H9 (cell line): ENCODE measurements at regions not wholly inside any gene's neighbourhood (a gene's known extent, or its start where the extent isn't known, plus 50 kb on each side); places are given as distances from the start of the nearest gene placed in this dataset.

Experiments used
- DNase-seq: peaks from one replicate; pipeline ENCODE4 v3.0.0-alpha.2; 2017
- H2AFZ ChIP-seq: one replicate; pipeline ENCODE4 v1.6.1; 2013; ENCODE audit warnings: mild to moderate bottlenecking, low read length, control low read depth, moderate library complexity
- H2AK5ac ChIP-seq: 2 replicates; pipeline ENCODE4 v1.6.1; 2013; ENCODE audit warnings: low read length, control low read depth, mixed read lengths; ENCODE audit not compliant: insufficient read length
- H2BK120ac ChIP-seq: one replicate; pipeline ENCODE4 v1.6.1; 2013; ENCODE audit warnings: low read depth, mild to moderate bottlenecking, low read length, control low read depth, inconsistent platforms; ENCODE audit not compliant: poor library complexity, severe bottlenecking
- H2BK12ac ChIP-seq: 2 replicates; pipeline ENCODE4 v1.6.1; 2013; ENCODE audit warnings: low read length, control low read depth, mixed read lengths, low read depth; ENCODE audit not compliant: insufficient read length
- H2BK15ac ChIP-seq: 2 replicates; pipeline ENCODE4 v1.6.1; 2013; ENCODE audit warnings: low read depth, low read length, control low read depth
- H2BK20ac ChIP-seq: one replicate; pipeline ENCODE4 v1.6.1; 2013; ENCODE audit warnings: low read depth, mild to moderate bottlenecking, low read length, control low read depth, inconsistent platforms; ENCODE audit not compliant: poor library complexity, severe bottlenecking
- H2BK5ac ChIP-seq: 2 replicates; pipeline ENCODE4 v1.6.1; 2013; ENCODE audit warnings: low read length, control low read depth, mixed read lengths; ENCODE audit not compliant: insufficient read length
- H3K14ac ChIP-seq: 2 replicates; pipeline ENCODE4 v1.6.1; 2013; ENCODE audit warnings: low read length, control low read depth; ENCODE audit not compliant: insufficient read depth
- H3K18ac ChIP-seq: 2 replicates; pipeline ENCODE4 v1.6.1; 2013; ENCODE audit warnings: low read depth, mild to moderate bottlenecking, mixed read lengths, low read length, control low read depth; ENCODE audit not compliant: insufficient read length
- H3K23ac ChIP-seq: 2 replicates; pipeline ENCODE4 v1.6.1; 2013; ENCODE audit warnings: low read length, control low read depth, mixed read lengths, low read depth; ENCODE audit not compliant: insufficient read length
- H3K23me2 ChIP-seq: 2 replicates; pipeline ENCODE4 v1.6.1; 2013; ENCODE audit warnings: low read depth, mild to moderate bottlenecking, mixed read lengths, low read length, control low read depth; ENCODE audit not compliant: insufficient read length, poor library complexity, severe bottlenecking
- H3K27ac ChIP-seq: 2 replicates; pipeline ENCODE4 v1.5.1; 2013; ENCODE audit warnings: low read length, control low read depth, mixed read lengths, low read depth; ENCODE audit not compliant: insufficient read length
- H3K27me3 ChIP-seq: 2 replicates; pipeline ENCODE4 v1.6.1; 2013; ENCODE audit warnings: low read length, control low read depth, inconsistent platforms; ENCODE audit not compliant: insufficient read depth
- H3K4ac ChIP-seq: 2 replicates; pipeline ENCODE4 v1.6.1; 2013; ENCODE audit warnings: low read depth, mild to moderate bottlenecking, control low read depth, inconsistent platforms, low read length, moderate library complexity
- H3K4me1 ChIP-seq: 2 replicates; pipeline ENCODE4 v1.6.1; 2013; ENCODE audit warnings: low read length, control low read depth, inconsistent platforms; ENCODE audit not compliant: insufficient read depth
- H3K4me2 ChIP-seq: 2 replicates; pipeline ENCODE4 v1.6.1; 2013; ENCODE audit warnings: low read length, control low read depth, mixed read lengths; ENCODE audit not compliant: insufficient read length, insufficient read depth
- H3K56ac ChIP-seq: 2 replicates; pipeline ENCODE4 v1.6.1; 2013; ENCODE audit warnings: low read depth, mild to moderate bottlenecking, mixed read lengths, low read length, control low read depth; ENCODE audit not compliant: insufficient read length
- H3K79me1 ChIP-seq: 2 replicates; pipeline ENCODE4 v1.6.1; 2013; ENCODE audit warnings: low read depth, mild to moderate bottlenecking, moderate library complexity, low read length, control low read depth, inconsistent platforms; ENCODE audit not compliant: insufficient read depth, poor library complexity, severe bottlenecking
- H3K79me2 ChIP-seq: 2 replicates; pipeline ENCODE4 v1.6.1; 2013; ENCODE audit warnings: low read length, control low read depth, inconsistent platforms; ENCODE audit not compliant: insufficient read depth
- H3K9ac ChIP-seq: 2 replicates; pipeline ENCODE4 v1.6.1; 2013; ENCODE audit warnings: low read length, control low read depth, mixed read lengths; ENCODE audit not compliant: insufficient read length; ENCODE audit errors: extremely low read depth
- H3K9me3 ChIP-seq: one replicate; pipeline ENCODE4 v1.6.1; 2013; ENCODE audit warnings: low read depth, low read length, inconsistent platforms; ENCODE audit not compliant: control insufficient read depth
- H3T11ph ChIP-seq: one replicate; pipeline ENCODE4 v1.6.1; 2013; ENCODE audit warnings: mild to moderate bottlenecking, low read length, control low read depth, inconsistent platforms
- H4K20me1 ChIP-seq: one replicate; pipeline ENCODE4 v1.6.1; 2013; ENCODE audit not compliant: control insufficient read depth, insufficient read length, insufficient read depth
- H4K5ac ChIP-seq: 2 replicates; pipeline ENCODE4 v1.6.1; 2013; ENCODE audit warnings: low read depth, mild to moderate bottlenecking, mixed read lengths, low read length, control low read depth; ENCODE audit not compliant: insufficient read length
- H4K8ac ChIP-seq: replicated peaks from 2 replicates; pipeline ENCODE4 v1.6.1; 2013; ENCODE audit warnings: low read length, control low read depth, mixed read lengths, low read depth; ENCODE audit not compliant: insufficient read length
- H4K91ac ChIP-seq: 2 replicates; pipeline ENCODE4 v1.6.1; 2013; ENCODE audit warnings: low read depth, mild to moderate bottlenecking, moderate library complexity, mixed read lengths, low read length, control low read depth; ENCODE audit not compliant: insufficient read length
- H3K27ac Mint-ChIP-seq, 3 experiments: 2 replicates in 2 of 3; 3 replicates in 1 of 3; pipeline ENCODE4 v1.8.0; 2020 to 2021; ENCODE audit warnings: mixed read lengths in 3 of 3, mild to moderate bottlenecking in 1 of 3, moderate library complexity in 1 of 3
- H3K27me3 Mint-ChIP-seq: 2 replicates; pipeline ENCODE4 v1.8.0; 2021; ENCODE audit warnings: low read depth, mild to moderate bottlenecking, moderate library complexity, mixed read lengths
- H3K36me3 Mint-ChIP-seq, 3 experiments: 2 replicates in 2 of 3; 3 replicates in 1 of 3; pipeline ENCODE4 v1.8.0; 2020 to 2021; ENCODE audit warnings: low read depth in 3 of 3, mixed read lengths in 3 of 3; ENCODE audit not compliant: insufficient read depth in 1 of 3
- H3K4me1 Mint-ChIP-seq, 2 experiments: 2 replicates each; pipeline ENCODE4 v1.8.0; 2020; ENCODE audit warnings: mixed read lengths in 2 of 2
- H3K4me3 Mint-ChIP-seq, 2 experiments: 2 replicates in 1 of 2; 3 replicates in 1 of 2; pipeline ENCODE4 v1.8.0; 2020 to 2021; ENCODE audit warnings: mild to moderate bottlenecking in 2 of 2, mixed read lengths in 2 of 2, moderate library complexity in 1 of 2
- H3K9me3 Mint-ChIP-seq, 2 experiments: 2 replicates in 1 of 2; 3 replicates in 1 of 2; pipeline ENCODE4 v1.8.0; 2020; ENCODE audit warnings: mild to moderate bottlenecking in 2 of 2, mixed read lengths in 2 of 2, moderate library complexity in 1 of 2
- CTCF ChIP-seq: fragments of 200-600 bp; sonication (generic); conservative IDR thresholded peaks from 3 replicates; pipeline ENCODE4 v1.8.0; 2021; ENCODE audit warnings: antibody characterized with exemption, mild to moderate bottlenecking
- WGBS: extraction: QIAGEN DNeasy Blood & Tissue Kit; methylation state at CpG from one replicate; pipeline ENCODE4 v1.1.7; 2013; ENCODE audit warnings: missing lambda C conversion rate, low lambda C conversion rate, mixed read lengths; ENCODE audit not compliant: insufficient read length; ENCODE audit errors: extremely low coverage; 5-methylcytosine and 5-hydroxymethylcytosine counted together

DNA sequence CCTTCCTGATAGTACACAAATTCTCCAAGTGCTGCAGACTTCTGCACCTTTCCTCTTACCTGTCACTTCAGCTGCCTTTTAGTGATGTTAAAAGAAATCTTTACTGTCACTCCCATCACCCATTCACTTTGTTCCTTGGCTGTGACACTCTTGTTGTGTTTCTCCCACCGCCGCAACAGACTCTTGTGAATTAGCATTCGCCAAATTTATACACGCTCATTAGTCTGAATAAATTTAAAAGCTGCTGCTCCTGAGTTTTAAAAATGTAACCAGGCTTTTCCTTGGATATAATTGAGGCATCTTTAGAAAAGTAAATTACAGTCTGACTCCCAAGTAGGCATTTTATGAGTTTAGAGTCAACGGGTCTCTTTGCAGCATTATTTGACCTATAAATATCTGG, 1197.9 kb downstream of the BCL11B start:
- H3K23ac ChIP-seq = no peak overlapping the region
- Mint-ChIP-seq H3K27ac (no peak overlapping the region), H3K4me3 (no peak overlapping the region), H3K9me3 (no peaks in the 10 kb centered on the region), H3K36me3 (no peaks in the 10 kb centered on the region), H3K27me3 (peaks cover 2% of the 10 kb centered on the region; the same call in 1 of the 2 replicates), H3K4me1 (peaks cover 13 to 15% of the 10 kb centered on the region in 2 experiments)
- H2BK5ac ChIP-seq = no peak overlapping the region
- no peak overlapping the region for H2AFZ ChIP-seq
- no peak overlapping the region for H4K8ac ChIP-seq
- no peak overlapping the region for H2AK5ac ChIP-seq
- no peak for DNase-seq
- no peak overlapping the region for H3K27ac ChIP-seq
- H3T11ph ChIP-seq = no peak overlapping the region
- no peaks in the 10 kb centered on the region for H3K79me1 ChIP-seq
- H3K14ac ChIP-seq = no peak overlapping the region
- no CpG with 5 or more reads among the region's 5 CpGs for WGBS
- peaks cover 10% of the 10 kb centered on the region; the same call in 1 of the 2 replicates for H3K4me1 ChIP-seq
- no peak overlapping the region for H2BK12ac ChIP-seq
- H4K20me1 ChIP-seq = no peaks in the 10 kb centered on the region
- H2BK120ac ChIP-seq = no peak overlapping the region
- no peak overlapping the region for H3K4me2 ChIP-seq
- H2BK20ac ChIP-seq = no peak overlapping the region
- H3K9me3 ChIP-seq = no peaks in the 10 kb centered on the region
- H3K27me3 ChIP-seq = no peaks in the 10 kb centered on the region
- no peak overlapping the region for H3K56ac ChIP-seq
- no peak overlapping the region for H3K4ac ChIP-seq
- no peak overlapping the region for H3K9ac ChIP-seq
- no peak overlapping the region for H3K18ac ChIP-seq
- no peaks in the 10 kb centered on the region for H3K79me2 ChIP-seq
- no peaks in the 10 kb centered on the region for H3K23me2 ChIP-seq
- no peak overlapping the region for H4K5ac ChIP-seq
- H2BK15ac ChIP-seq = no peak overlapping the region
- no peak overlapping the region for H4K91ac ChIP-seq
- TF ChIP-seq CTCF = no peak
